K562 (cell line): ENCODE measurements at regions not wholly inside any gene's neighbourhood (a gene's known extent, or its start where the extent isn't known, plus 50 kb on each side); places are given as distances from the start of the nearest gene placed in this dataset.

Experiments
- ATAC-seq: fragments of 200-7000 bp; cut with Tn5 transposase; 3 replicates; pipeline ENCODE4 v1.9.1; 2020; ENCODE audit warnings: moderate library complexity
- BruUV-seq: library from RNA; stranded (reverse); fragments of 400-500 nt; replicated peaks from 2 replicates; lab custom pipeline; 2021; lab: Mats Ljungman, UMichigan
- CTCF ChIA-PET: fragments of 300-600 bp; formaldehyde crosslinking; extraction: SDS; loops from one replicate; lab custom pipeline; 2021; ENCODE audit warnings: low intra/inter-chr PET ratio; lab: Yijun Ruan, JAX
- POLR2A ChIA-PET: fragments of 300-600, 350-650 bp; sonication (Branson Sonifier 250); formaldehyde crosslinking; extraction: SDS; loops from one replicate; lab custom pipeline; 2021; ENCODE audit warnings: antibody characterized with exemption, inconsistent platforms; lab: Yijun Ruan, JAX
- DNase-seq, 4 experiments: peaks; one replicate each; pipeline versions ENCODE4 v3.0.0 to v3.0.0-alpha.2; 2011 to 2018; ENCODE audit warnings: low spot score in 3 of 4, mixed read lengths in 3 of 4; ENCODE audit errors: extremely low read depth in 1 of 4
- FAIRE-seq: peaks from 2 replicates; lab custom pipeline; 2011; peaks lifted over from hg19 to GRCh38; lab: Jason Lieb, UNC
- H2AFZ ChIP-seq: 2 replicates; pipeline ENCODE4 v1.6.0; 2011; ENCODE audit warnings: low read depth, low read length, control low read depth, inconsistent platforms
- H3K27ac ChIP-seq: fragments of 200-600 bp; 3 replicates; pipeline ENCODE4 v1.8.0; 2011; ENCODE audit warnings: low read depth, mild to moderate bottlenecking, control low read depth, inconsistent platforms, low read length, moderate library complexity, mixed read lengths; ENCODE audit errors: extremely low read depth
- H3K27me3 ChIP-seq, 2 experiments: fragments of 300-600 bp in 1 of 2; 2 replicates in 1 of 2; 3 replicates in 1 of 2; pipeline versions ENCODE4 v1.6.0 to v1.8.0; 2011; ENCODE audit warnings: inconsistent platforms in 2 of 2, low read length in 2 of 2, mild to moderate bottlenecking in 1 of 2, mixed read lengths in 1 of 2, moderate library complexity in 1 of 2; ENCODE audit not compliant: control insufficient read depth in 2 of 2, insufficient read depth in 2 of 2
- H3K36me3 ChIP-seq: fragments of 300-600 bp; 3 replicates; pipeline ENCODE4 v1.8.0; 2011; ENCODE audit warnings: mild to moderate bottlenecking, low read length, inconsistent platforms; ENCODE audit not compliant: control insufficient read depth, insufficient read depth
- H3K4me1 ChIP-seq, 2 experiments: fragments of 200-600 bp in 1 of 2; replicated peaks in 1 of 2; 2 replicates in 1 of 2; 3 replicates in 1 of 2; pipeline versions ENCODE4 v1.5.1 to v1.8.0; 2011; ENCODE audit warnings: inconsistent platforms in 2 of 2, low read length in 2 of 2, mild to moderate bottlenecking in 1 of 2, mixed read lengths in 1 of 2, moderate library complexity in 1 of 2; ENCODE audit not compliant: control insufficient read depth in 2 of 2, insufficient read depth in 2 of 2
- H3K4me2 ChIP-seq: 2 replicates; pipeline ENCODE4 v1.6.1; 2011; ENCODE audit warnings: low read length, control low read depth, inconsistent platforms, mixed read lengths; ENCODE audit not compliant: insufficient read depth
- H3K4me3 ChIP-seq: fragments of 200-600 bp; sonication (generic), shearing (Covaris generic); 2 replicates; pipeline ENCODE4 v1.5.1; 2016; ENCODE audit warnings: control low read depth, inconsistent platforms
- H3K79me2 ChIP-seq: fragments of 200-600 bp; 3 replicates; pipeline ENCODE4 v1.8.0; 2011; ENCODE audit warnings: low read length, inconsistent platforms; ENCODE audit not compliant: control insufficient read depth, insufficient read depth
- H3K9ac ChIP-seq, 2 experiments: 2 replicates each; pipeline versions ENCODE4 v1.6.0 to v1.6.1; 2011; ENCODE audit warnings: low read depth in 2 of 2, low read length in 2 of 2, control low read depth in 1 of 2, inconsistent platforms in 1 of 2, mild to moderate bottlenecking in 1 of 2, mixed read lengths in 1 of 2; ENCODE audit not compliant: insufficient read depth in 1 of 2
- H3K9me1 ChIP-seq: one replicate; pipeline ENCODE4 v1.6.0; 2011; ENCODE audit warnings: inconsistent platforms, mild to moderate bottlenecking, low read length, moderate library complexity; ENCODE audit not compliant: control insufficient read depth, insufficient read depth
- H3K9me3 ChIP-seq: replicated peaks from 2 replicates; pipeline ENCODE4 v1.5.1; 2011; ENCODE audit warnings: low read depth, low read length, inconsistent platforms; ENCODE audit not compliant: control insufficient read depth, insufficient read depth
- H4K20me1 ChIP-seq: replicated peaks from 2 replicates; pipeline ENCODE4 v1.6.1; 2011; ENCODE audit warnings: low read length, inconsistent platforms, mixed read lengths; ENCODE audit not compliant: control insufficient read depth, insufficient read depth
- ATF7 ChIP-seq: fragments of 450-650 bp; IDR thresholded peaks from 2 replicates; pipeline ENCODE4 v1.7.1; 2014; ENCODE audit warnings: mild to moderate bottlenecking, moderate library complexity
- CBFA2T3 ChIP-seq: fragments of 450-650 bp; IDR thresholded peaks from 2 replicates; pipeline ENCODE4 v1.6.1; 2017
- GABPB2 ChIP-seq: fragments of 250-450 bp; sonication (Bioruptor Pico); conservative IDR thresholded peaks from 2 replicates; pipeline ENCODE4 v1.5.1; 2021; ENCODE audit warnings: mild to moderate bottlenecking
- MECOM ChIP-seq: fragments of 250-450 bp; sonication (Bioruptor Pico); IDR thresholded peaks from 2 replicates; pipeline ENCODE4 v1.8.0; 2022; ENCODE audit warnings: inconsistent platforms
- MEIS2 ChIP-seq: fragments of 450-650 bp; IDR thresholded peaks from 2 replicates; pipeline ENCODE4 v1.6.1; 2014; ENCODE audit warnings: mild to moderate bottlenecking; ENCODE audit not compliant: partially characterized antibody
- ZNF347 ChIP-seq: fragments of 450-650 bp; formaldehyde crosslinking; IDR thresholded peaks from 2 replicates; pipeline ENCODE4 v1.4.0; 2020; ENCODE audit warnings: low read depth, mild to moderate bottlenecking, moderate library complexity
- WGBS: fragments of 100-300 bp; shearing (Covaris generic); methylation state at CpG from one replicate; pipeline ENCODE4 v1.1.6; 2016; ENCODE audit warnings: low coverage, mixed read lengths; ENCODE audit not compliant: insufficient coverage; ENCODE audit errors: missing lambda C conversion rate; 5-methylcytosine and 5-hydroxymethylcytosine counted together
- in situ Hi-C: fragments of 300-500 bp; cut with MboI; formaldehyde crosslinking; loops from 4 replicates; pipeline ENCODE4 v1.15.0; 2018; ENCODE audit warnings: inconsistent platforms, mixed read lengths
- intact Hi-C: fragments of 100-400 bp; cut with micrococcal nuclease; formaldehyde crosslinking; loops from 2 replicates; pipeline ENCODE4 v1.14.2; 2022
- TF ChIP-seq, protein P1 (sequence below), 2 experiments: fragments of 450-650 bp; formaldehyde crosslinking in 1 of 2; IDR thresholded peaks; 2 replicates each; pipeline versions ENCODE4 v1.4.0 to v1.6.1; 2014 to 2020; ENCODE audit warnings: mild to moderate bottlenecking in 2 of 2, borderline replicate concordance in 1 of 2, low read depth in 1 of 2
- TF ChIP-seq, protein P2 (sequence below), 2 experiments: IDR thresholded peaks in 1 of 2; conservative IDR thresholded peaks in 1 of 2; 2 replicates each; pipeline ENCODE4 v1.6.1; 2016; ENCODE audit warnings: low read depth in 2 of 2, mild to moderate bottlenecking in 1 of 2, missing compliant biosample characterization in 1 of 2, missing genetic modification characterization in 1 of 2, moderate library complexity in 1 of 2
- TF ChIP-seq, protein P3 (sequence below): fragments of 450-650 bp; IDR thresholded peaks from 2 replicates; pipeline ENCODE4 v1.6.1; 2016

DNA sequence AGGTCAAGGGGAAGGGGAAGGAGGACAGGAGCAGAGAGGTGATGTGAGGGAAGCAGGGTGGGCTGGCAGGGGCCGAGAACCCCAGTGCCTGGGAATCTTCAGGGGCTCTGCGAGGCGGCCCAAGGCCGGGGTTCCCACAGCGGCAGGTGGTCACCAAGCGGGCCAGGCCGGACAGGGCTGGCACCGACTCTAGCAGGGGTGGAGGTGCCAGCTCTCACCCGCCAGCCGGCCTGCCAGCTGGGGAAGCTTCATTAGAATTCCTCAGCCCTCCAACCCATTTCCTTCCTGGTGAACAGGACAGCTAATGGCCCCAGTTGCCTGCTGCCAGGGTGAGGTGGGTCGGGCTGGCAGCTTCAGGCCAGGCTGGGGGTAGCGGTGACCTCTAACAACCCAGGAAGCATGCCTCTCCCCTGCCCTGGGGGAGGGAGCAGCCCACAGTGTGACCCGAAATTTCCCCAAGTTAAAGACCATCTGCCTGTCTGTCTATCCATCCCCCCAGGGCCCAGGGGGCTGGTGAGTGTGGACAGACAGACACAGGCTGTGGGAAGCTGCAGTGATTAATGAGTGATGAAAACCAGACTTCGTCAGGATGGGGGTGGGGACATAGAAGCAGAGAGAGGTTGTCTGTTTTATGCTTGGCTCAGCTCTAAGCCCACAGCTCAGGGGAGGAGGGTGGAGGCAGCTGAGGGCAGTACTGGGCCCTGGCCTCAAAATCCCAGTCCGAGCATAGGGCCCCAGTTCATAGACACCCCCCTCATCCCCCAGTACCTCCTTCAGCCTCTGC, 144.1 kb downstream of the ZFP36L2 start:
- no TSS peak for BruUV-seq
- Histone ChIP-seq H3K9me3 (no peaks in the 10 kb centered on the region), H4K20me1 (no peaks in the 10 kb centered on the region), H3K4me2 (no peak overlapping the region), H3K9ac (peak overlapping the region in 1 of 2 experiments; percentile 54; a peak in 1 of 4 replicates), H3K79me2 (no peaks in the 10 kb centered on the region), H3K27me3 (no peaks in the 10 kb centered on the region), H3K4me3 (no peak overlapping the region), H3K9me1 (no peaks in the 10 kb centered on the region), H2AFZ (no peak overlapping the region), H3K4me1 (peaks cover 20 to 28% of the 10 kb centered on the region in 2 experiments), H3K36me3 (no peaks in the 10 kb centered on the region), H3K27ac (no peak overlapping the region)
- peak; percentile 60 for ATAC-seq
- ChIA-PET POLR2A (interaction anchor here (1.3 to 3.0 kb wide), 2 partner anchors 9 to 12 kb away, joined by 7 to 21 read pairs; no protein-coding TSS in a partner anchor), CTCF (no interaction called here)
- no peak for DNase-seq
- in situ Hi-C loops, result no loop called here
- intact Hi-C loops, result no loop called here
- WGBS, result 69% methylated on average over 12 of the region's 15 CpGs
- no peak for FAIRE-seq
- no peak for TF ChIP-seq MECOM (CRISPR knock-in tag)
- TF ChIP-seq GABPB2 (CRISPR knock-in tag), result no peak
- no peak for TF ChIP-seq ZNF347
- TF ChIP-seq, protein P1, sequence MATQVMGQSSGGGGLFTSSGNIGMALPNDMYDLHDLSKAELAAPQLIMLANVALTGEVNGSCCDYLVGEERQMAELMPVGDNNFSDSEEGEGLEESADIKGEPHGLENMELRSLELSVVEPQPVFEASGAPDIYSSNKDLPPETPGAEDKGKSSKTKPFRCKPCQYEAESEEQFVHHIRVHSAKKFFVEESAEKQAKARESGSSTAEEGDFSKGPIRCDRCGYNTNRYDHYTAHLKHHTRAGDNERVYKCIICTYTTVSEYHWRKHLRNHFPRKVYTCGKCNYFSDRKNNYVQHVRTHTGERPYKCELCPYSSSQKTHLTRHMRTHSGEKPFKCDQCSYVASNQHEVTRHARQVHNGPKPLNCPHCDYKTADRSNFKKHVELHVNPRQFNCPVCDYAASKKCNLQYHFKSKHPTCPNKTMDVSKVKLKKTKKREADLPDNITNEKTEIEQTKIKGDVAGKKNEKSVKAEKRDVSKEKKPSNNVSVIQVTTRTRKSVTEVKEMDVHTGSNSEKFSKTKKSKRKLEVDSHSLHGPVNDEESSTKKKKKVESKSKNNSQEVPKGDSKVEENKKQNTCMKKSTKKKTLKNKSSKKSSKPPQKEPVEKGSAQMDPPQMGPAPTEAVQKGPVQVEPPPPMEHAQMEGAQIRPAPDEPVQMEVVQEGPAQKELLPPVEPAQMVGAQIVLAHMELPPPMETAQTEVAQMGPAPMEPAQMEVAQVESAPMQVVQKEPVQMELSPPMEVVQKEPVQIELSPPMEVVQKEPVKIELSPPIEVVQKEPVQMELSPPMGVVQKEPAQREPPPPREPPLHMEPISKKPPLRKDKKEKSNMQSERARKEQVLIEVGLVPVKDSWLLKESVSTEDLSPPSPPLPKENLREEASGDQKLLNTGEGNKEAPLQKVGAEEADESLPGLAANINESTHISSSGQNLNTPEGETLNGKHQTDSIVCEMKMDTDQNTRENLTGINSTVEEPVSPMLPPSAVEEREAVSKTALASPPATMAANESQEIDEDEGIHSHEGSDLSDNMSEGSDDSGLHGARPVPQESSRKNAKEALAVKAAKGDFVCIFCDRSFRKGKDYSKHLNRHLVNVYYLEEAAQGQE (IDR thresholded peaks at IDR 0.05; ENCODE audit: borderline replicate concordance), result no peak
- TF ChIP-seq, protein P1 (CRISPR knock-in tag; IDR thresholded peaks at IDR 0.05; ENCODE audit: low read depth), result no peak
- TF ChIP-seq CBFA2T3, result 0 out of 2 replicates have a peak, but pooled peaks have one; percentile 20
- TF ChIP-seq, protein P2, sequence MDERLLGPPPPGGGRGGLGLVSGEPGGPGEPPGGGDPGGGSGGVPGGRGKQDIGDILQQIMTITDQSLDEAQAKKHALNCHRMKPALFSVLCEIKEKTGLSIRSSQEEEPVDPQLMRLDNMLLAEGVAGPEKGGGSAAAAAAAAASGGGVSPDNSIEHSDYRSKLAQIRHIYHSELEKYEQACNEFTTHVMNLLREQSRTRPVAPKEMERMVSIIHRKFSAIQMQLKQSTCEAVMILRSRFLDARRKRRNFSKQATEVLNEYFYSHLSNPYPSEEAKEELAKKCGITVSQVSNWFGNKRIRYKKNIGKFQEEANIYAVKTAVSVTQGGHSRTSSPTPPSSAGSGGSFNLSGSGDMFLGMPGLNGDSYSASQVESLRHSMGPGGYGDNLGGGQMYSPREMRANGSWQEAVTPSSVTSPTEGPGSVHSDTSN (CRISPR knock-in tag; IDR thresholded peaks at IDR 0.05; ENCODE audit: low read depth), result no peak
- TF ChIP-seq, protein P2 (tag; conservative IDR thresholded peaks at IDR 0.05; ENCODE audit: low read depth), result peak; percentile 74
- peak; percentile 67 for TF ChIP-seq MEIS2
- TF ChIP-seq, protein P3, sequence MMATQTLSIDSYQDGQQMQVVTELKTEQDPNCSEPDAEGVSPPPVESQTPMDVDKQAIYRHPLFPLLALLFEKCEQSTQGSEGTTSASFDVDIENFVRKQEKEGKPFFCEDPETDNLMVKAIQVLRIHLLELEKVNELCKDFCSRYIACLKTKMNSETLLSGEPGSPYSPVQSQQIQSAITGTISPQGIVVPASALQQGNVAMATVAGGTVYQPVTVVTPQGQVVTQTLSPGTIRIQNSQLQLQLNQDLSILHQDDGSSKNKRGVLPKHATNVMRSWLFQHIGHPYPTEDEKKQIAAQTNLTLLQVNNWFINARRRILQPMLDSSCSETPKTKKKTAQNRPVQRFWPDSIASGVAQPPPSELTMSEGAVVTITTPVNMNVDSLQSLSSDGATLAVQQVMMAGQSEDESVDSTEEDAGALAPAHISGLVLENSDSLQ, result peak; percentile 32; the same call in 1 of the 2 replicates
- no peak for TF ChIP-seq ATF7
